Loucy (cell line): ENCODE measurements at regions not wholly inside any gene's neighbourhood (a gene's known extent, or its start where the extent isn't known, plus 50 kb on each side); places are given as distances from the start of the nearest gene placed in this dataset.

ENCODE experiments used
- H2AFZ ChIP-seq: fragments of 200-600 bp; sonication (generic); 2 replicates; pipeline ENCODE4 v1.6.0; 2016; ENCODE audit warnings: antibody characterized with exemption, mild to moderate bottlenecking, low read length, moderate library complexity
- H3F3A ChIP-seq: fragments of 200-600 bp; 2 replicates; pipeline ENCODE4 v1.6.0; 2016; ENCODE audit warnings: antibody characterized with exemption, low read depth, mild to moderate bottlenecking
- H3K27me3 ChIP-seq: fragments of 200-600 bp; sonication (generic); 2 replicates; pipeline ENCODE4 v1.6.1; 2014; ENCODE audit warnings: low read length, mild to moderate bottlenecking; ENCODE audit not compliant: insufficient read depth, poor library complexity, severe bottlenecking
- H3K36me3 ChIP-seq: fragments of 200-600 bp; sonication (generic); 2 replicates; pipeline ENCODE4 v1.6.1; 2016; ENCODE audit warnings: low read length; ENCODE audit not compliant: insufficient read depth
- H3K4me1 ChIP-seq: fragments of 200-600 bp; sonication (generic); 2 replicates; pipeline ENCODE4 v1.5.1; 2014; ENCODE audit warnings: low read length, mild to moderate bottlenecking; ENCODE audit not compliant: insufficient read depth, poor library complexity, severe bottlenecking
- H3K4me2 ChIP-seq: fragments of 200-600 bp; sonication (generic); 2 replicates; pipeline ENCODE4 v1.6.0; 2014; ENCODE audit warnings: antibody characterized with exemption, low read length, low read depth, mild to moderate bottlenecking; ENCODE audit not compliant: poor library complexity, severe bottlenecking
- H3K4me3 ChIP-seq: fragments of 200-600 bp; sonication (generic); 2 replicates; pipeline ENCODE4 v1.5.1; 2014; ENCODE audit warnings: low read length, mild to moderate bottlenecking, mixed read lengths; ENCODE audit not compliant: poor library complexity, severe bottlenecking
- H3K79me2 ChIP-seq: fragments of 200-600 bp; sonication (generic); 2 replicates; pipeline ENCODE4 v1.6.1; 2014; ENCODE audit warnings: low read length; ENCODE audit not compliant: insufficient read depth
- H3K9ac ChIP-seq: fragments of 200-600 bp; sonication (generic); 2 replicates; pipeline ENCODE4 v1.6.0; 2014; ENCODE audit warnings: mild to moderate bottlenecking, low read depth, low read length, moderate library complexity; ENCODE audit not compliant: poor library complexity, severe bottlenecking
- H3K9me2 ChIP-seq: fragments of 200-600 bp; sonication (generic); replicated peaks from 2 replicates; pipeline ENCODE4 v1.6.1; 2016; ENCODE audit warnings: low read depth, low read length, mixed read lengths
- H3K9me3 ChIP-seq: fragments of 200-600 bp; sonication (generic); 2 replicates; pipeline ENCODE4 v1.6.1; 2014; ENCODE audit warnings: mild to moderate bottlenecking, antibody characterized with exemption, low read length, low read depth; ENCODE audit not compliant: insufficient read depth
- H4K20me1 ChIP-seq: fragments of 200-600 bp; sonication (generic); 2 replicates; pipeline ENCODE4 v1.6.0; 2014; ENCODE audit warnings: antibody characterized with exemption, low read length, mild to moderate bottlenecking; ENCODE audit not compliant: insufficient read depth, poor library complexity, severe bottlenecking
- CTCF ChIP-seq: fragments of 200-600 bp; sonication (generic); conservative IDR thresholded peaks from 2 replicates; pipeline ENCODE4 v1.5.1; 2014; ENCODE audit warnings: mild to moderate bottlenecking, antibody characterized with exemption, low read length
- EZH2phosphoT487 ChIP-seq: fragments of 200-600 bp; IDR thresholded peaks from 2 replicates; pipeline ENCODE4 v1.6.1; 2018; ENCODE audit warnings: antibody characterized with exemption, mild to moderate bottlenecking, moderate library complexity, borderline replicate concordance

- no peaks in the 10 kb centered on the region for H3K4me1 ChIP-seq
- H3K4me3 ChIP-seq, result no peak overlapping the region
- no peaks in the 10 kb centered on the region for H3K79me2 ChIP-seq
- no peaks in the 10 kb centered on the region for H3K9me2 ChIP-seq
- no peaks in the 10 kb centered on the region for H3K9me3 ChIP-seq
- no peak overlapping the region for H3K4me2 ChIP-seq
- TF ChIP-seq EZH2phosphoT487 (no peak), CTCF (no peak)
- no peak overlapping the region for H2AFZ ChIP-seq
- no peaks in the 10 kb centered on the region for H3F3A ChIP-seq
- no peaks in the 10 kb centered on the region for H3K27me3 ChIP-seq
- no peak overlapping the region for H3K9ac ChIP-seq
- no peaks in the 10 kb centered on the region for H3K36me3 ChIP-seq
- H4K20me1 ChIP-seq, result no peaks in the 10 kb centered on the region
Observed at GRCh38 chr18:55762424-55762823, 174.4 kb upstream of the TCF4 start.

GRCh38 chr18:55753643-55754263 is 165.8 kb upstream of the TCF4 start:
- no peaks in the 10 kb centered on the region for H3F3A ChIP-seq

GRCh38 chr18:55751476-55751875 is 163.5 kb upstream of the TCF4 start:
- no peaks in the 10 kb centered on the region for H3K9me3 ChIP-seq
- H4K20me1 ChIP-seq, result no peaks in the 10 kb centered on the region
- no peak overlapping the region for H3K9ac ChIP-seq
- H3K79me2 ChIP-seq, result no peaks in the 10 kb centered on the region
- no peak overlapping the region for H3K4me3 ChIP-seq
- no peaks in the 10 kb centered on the region for H3F3A ChIP-seq
- H2AFZ ChIP-seq, result no peak overlapping the region
- H3K9me2 ChIP-seq, result no peaks in the 10 kb centered on the region
- H3K36me3 ChIP-seq, result no peaks in the 10 kb centered on the region
- H3K27me3 ChIP-seq, result no peaks in the 10 kb centered on the region
- H3K4me2 ChIP-seq, result no peak overlapping the region
- H3K4me1 ChIP-seq, result no peaks in the 10 kb centered on the region
- TF ChIP-seq CTCF, result no peak
- TF ChIP-seq EZH2phosphoT487, result no peak

More at GRCh38 chr18:55753643-55754263, 165.8 kb upstream of the TCF4 start:
- Histone ChIP-seq H3K9me3 (no peaks in the 10 kb centered on the region), H3K79me2 (no peaks in the 10 kb centered on the region), H2AFZ (no peak overlapping the region), H3K36me3 (no peaks in the 10 kb centered on the region), H3K4me3 (no peak overlapping the region), H3K27me3 (no peaks in the 10 kb centered on the region), H3K4me2 (no peak overlapping the region), H3K4me1 (no peaks in the 10 kb centered on the region), H3K9ac (no peak overlapping the region), H3K9me2 (no peaks in the 10 kb centered on the region), H4K20me1 (no peaks in the 10 kb centered on the region)
- TF ChIP-seq EZH2phosphoT487 (no peak), CTCF (no peak)
